Coronary artery (tissue), 2 donors: ENCODE measurements at regions not wholly inside any gene's neighbourhood (a gene's known extent, or its start where the extent isn't known, plus 50 kb on each side); places are given as distances from the start of the nearest gene placed in this dataset.
A peak's percentile ranks its signal among the peaks of the same experiment; 100 is the strongest.

Source experiments
- DNase-seq: peaks from one replicate; pipeline ENCODE4 v3.0.0-alpha.2; 2017; ENCODE audit warnings: low spot score
- H3K27ac ChIP-seq, 2 donors: fragments of 200-600 bp; sonication (generic); one replicate each; pipeline ENCODE4 v1.5.1; 2016 to 2019
- H3K4me3 ChIP-seq: fragments of 200-600 bp; sonication (generic); 2 replicates; pipeline ENCODE4 v1.5.1; 2016; ENCODE audit warnings: mild to moderate bottlenecking, moderate library complexity
- TF ChIP-seq, protein P1 (sequence below): fragments of 200-600 bp; sonication (generic); IDR thresholded peaks from one replicate; pipeline ENCODE4 v1.5.1; 2019; ENCODE audit warnings: antibody characterized with exemption

DNA sequence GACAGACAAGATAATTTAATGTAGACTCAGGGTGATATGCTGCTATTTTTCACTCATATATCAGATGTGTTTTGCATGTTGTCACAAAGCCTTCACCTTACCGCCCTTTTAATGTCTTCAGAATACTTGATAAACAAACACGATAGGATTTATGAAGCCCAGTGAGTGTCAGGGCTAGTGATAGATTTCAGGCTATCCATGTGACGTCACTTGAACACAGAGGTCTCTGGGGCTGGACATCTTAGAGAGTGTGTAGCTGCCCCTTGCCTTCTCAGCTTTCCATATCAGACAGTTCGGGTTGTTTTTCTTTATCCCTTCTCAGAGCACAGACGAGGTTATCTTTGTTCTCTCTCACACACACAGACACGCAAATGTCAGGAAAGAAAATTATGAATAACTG is 105.3 kb upstream of the GSC start:
- TF ChIP-seq, protein P1, sequence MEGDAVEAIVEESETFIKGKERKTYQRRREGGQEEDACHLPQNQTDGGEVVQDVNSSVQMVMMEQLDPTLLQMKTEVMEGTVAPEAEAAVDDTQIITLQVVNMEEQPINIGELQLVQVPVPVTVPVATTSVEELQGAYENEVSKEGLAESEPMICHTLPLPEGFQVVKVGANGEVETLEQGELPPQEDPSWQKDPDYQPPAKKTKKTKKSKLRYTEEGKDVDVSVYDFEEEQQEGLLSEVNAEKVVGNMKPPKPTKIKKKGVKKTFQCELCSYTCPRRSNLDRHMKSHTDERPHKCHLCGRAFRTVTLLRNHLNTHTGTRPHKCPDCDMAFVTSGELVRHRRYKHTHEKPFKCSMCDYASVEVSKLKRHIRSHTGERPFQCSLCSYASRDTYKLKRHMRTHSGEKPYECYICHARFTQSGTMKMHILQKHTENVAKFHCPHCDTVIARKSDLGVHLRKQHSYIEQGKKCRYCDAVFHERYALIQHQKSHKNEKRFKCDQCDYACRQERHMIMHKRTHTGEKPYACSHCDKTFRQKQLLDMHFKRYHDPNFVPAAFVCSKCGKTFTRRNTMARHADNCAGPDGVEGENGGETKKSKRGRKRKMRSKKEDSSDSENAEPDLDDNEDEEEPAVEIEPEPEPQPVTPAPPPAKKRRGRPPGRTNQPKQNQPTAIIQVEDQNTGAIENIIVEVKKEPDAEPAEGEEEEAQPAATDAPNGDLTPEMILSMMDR: no peak
- Histone ChIP-seq H3K27ac (no peak overlapping the region), H3K4me3 (no peak overlapping the region)
- DNase-seq: no peak

DNA sequence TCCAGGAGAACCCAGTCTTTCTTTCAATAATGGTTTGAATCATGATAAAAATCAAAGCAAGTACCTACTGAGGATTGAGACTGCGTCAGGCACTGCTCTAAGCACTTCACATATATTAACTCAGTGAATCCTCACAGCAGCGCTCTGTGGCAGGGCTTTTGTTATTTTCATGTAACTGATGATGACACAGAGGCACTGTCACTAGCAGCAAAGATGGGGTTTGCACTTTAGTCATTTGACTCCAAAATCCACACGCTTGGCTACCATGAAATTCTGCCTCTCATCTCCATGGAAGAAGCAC is 98.8 kb upstream of the GSC start:
- H3K4me3 ChIP-seq: no peak overlapping the region
- TF ChIP-seq, protein P1: no peak
- H3K27ac ChIP-seq: no peak overlapping the region
- DNase-seq: no peak

DNA sequence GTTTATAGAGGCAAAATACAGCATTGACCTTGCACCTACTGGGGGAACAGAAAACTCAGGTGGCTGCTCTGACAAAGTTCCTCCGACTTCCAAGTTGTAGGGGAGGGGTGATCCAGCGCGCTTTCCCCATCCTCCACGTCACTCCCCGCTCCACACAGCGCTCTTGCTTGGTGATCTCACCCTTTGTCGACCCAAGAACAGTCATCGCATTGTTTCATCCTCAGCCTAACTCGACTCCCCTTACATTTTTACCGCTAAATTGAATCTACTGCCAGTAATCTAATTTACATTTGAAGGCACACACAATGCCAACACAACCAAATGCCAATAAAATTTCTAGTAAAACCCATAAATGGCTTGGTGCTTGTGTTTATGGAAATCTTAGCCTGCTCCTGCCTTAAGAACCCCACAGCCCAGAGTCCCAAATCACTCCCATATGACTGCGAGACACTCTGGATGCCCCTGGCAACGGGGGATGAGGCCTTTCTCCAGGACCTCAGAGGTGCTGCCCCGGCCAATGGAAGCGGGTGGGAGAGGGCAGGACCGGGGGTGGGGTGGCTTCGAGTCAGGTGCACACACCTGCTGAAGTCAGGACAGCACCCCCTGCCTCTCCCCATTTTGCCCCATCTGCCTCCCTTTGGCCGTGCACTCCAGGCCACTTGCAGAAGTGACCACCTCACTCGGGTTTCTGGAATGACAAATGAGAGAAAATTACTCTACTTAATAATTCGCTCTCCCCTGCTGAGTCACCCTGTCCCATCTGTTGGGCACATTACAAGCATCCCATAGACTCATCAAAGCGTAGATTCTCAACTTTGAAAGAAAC is 98.2 kb upstream of the GSC start:
- DNase-seq: no peak
- no peak overlapping the region for H3K4me3 ChIP-seq
- TF ChIP-seq, protein P1: no peak
- no peak overlapping the region for H3K27ac ChIP-seq

DNA sequence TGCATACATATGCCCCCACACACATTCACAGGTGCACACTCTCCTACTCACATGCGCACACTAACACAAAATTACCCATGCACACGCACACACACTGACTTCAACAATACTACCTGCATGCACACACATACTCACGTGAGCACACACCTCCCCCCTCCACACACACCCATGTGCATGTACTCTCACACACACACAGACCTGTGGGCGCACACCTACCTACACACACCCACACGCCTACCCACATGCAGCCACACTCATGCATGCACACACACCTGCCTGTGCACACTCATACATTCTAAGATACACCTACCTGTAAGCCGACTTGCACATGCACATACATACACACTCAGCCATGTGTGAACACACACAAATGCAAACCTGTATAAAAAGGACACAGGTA is 97.3 kb upstream of the GSC start:
- no peak for DNase-seq

DNA sequence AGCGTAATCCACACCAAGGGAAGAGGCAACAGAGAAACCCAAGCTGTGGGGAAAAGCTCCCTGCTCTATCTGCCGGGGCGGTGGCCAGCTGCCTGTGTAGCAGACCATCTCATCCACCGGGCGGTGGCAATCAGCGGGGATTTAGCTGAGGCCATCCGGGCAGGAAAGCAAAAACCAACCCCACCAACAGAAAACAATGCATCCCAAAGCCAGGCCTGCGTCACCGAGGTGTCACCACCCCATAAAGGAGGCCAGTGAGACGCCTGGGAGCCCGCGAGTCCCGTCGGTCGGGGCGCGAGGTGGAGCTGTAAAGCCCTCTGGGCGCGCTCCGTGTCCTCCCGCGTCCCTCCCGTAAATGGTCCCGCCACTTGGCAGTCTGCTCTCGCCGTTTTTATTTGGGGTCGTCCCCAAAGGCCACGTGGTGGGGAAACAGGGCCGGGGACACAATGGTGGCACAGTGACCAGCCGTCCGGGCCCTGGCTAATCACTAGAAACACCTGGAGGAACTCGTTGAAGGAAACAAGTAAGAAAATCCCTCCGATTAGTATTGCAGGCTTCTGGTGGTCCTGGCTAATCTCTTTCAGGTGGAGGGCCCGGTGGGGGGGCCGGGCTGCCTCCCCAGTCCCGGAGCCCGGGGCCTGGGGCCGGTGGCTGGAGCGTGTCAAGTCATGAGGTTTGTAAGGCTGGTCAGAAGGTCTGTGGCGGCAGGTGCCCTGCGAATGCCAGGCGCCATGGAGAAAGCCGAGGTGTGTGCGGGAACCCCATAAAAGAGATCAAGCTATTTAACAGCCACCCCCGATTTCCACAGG is 94.7 kb upstream of the GSC start:
- no peak for DNase-seq
- peak overlapping the region; percentile 33 for H3K4me3 ChIP-seq
- TF ChIP-seq, protein P1: no peak
- no peak overlapping the region for H3K27ac ChIP-seq

More for the DNA sequence above, 97.3 kb upstream of the GSC start:
- Histone ChIP-seq H3K27ac (no peak overlapping the region), H3K4me3 (no peak overlapping the region)
- TF ChIP-seq, protein P1: no peak

DNA sequence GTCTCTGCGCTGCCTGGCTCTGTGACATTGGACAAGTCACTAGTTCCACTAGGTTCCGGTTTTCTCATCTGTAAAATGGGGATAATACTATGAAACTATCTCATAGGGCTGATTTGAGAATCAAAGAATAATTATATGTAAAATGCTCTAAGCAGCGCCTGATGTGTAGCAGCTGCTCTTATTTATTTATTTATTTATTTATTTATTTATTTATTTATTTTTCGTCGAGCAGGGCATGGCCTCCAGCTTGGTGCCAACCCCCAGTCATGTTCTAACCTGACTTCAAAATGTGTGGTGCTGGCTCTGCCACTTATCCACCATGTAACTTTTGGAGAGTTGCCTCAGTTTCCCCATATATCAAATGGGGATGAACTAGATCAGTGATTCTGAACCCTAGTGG is 93.5 kb upstream of the GSC start:
- H3K27ac ChIP-seq: no peak overlapping the region
- H3K4me3 ChIP-seq: no peak overlapping the region
- no peak for DNase-seq
- TF ChIP-seq, protein P1: no peak

DNA sequence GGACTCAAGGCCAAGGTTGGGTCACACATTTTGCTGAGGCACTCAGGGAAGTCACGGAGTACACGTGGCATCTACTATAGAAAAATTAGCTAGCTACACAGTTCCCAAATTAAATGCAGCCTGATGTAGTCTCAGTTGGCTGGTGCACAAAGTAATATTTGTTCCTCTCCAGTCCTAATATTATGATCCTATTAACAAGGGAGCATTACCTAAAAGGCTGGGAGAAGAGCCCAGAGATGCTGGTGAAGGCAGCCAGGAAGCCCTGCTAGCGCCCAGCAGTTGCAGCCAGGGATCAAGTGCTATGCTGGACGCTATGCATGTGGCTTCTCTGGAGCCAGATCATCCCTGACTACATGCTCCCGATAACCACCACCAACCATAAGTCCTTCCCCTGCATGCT is 88.0 kb upstream of the GSC start:
- DNase-seq: no peak
- Histone ChIP-seq H3K27ac (no peak overlapping the region), H3K4me3 (no peak overlapping the region)
- TF ChIP-seq, protein P1: no peak
